Stimulated activated CD4-positive, alpha-beta T cell treated with anti-CD3 and anti-CD28 coated beads, Interleukin-4, amount 100 ng/mL, for 48 hours (primary cell): ENCODE measurements at regions not wholly inside any gene's neighbourhood (a gene's known extent, or its start where the extent isn't known, plus 50 kb on each side); places are given as distances from the start of the nearest gene placed in this dataset.
"Not testable (repeated sequence)": the region's sequence is repeated elsewhere in the genome, so short reads cannot be mapped to it uniquely, and the experiment has no call there.

Experiments used
- DNase-seq, 2 donors: peaks; one replicate each; pipeline ENCODE4 v3.0.0-alpha.2; 2020; ENCODE audit warnings: low read depth in 2 of 2

DNA sequence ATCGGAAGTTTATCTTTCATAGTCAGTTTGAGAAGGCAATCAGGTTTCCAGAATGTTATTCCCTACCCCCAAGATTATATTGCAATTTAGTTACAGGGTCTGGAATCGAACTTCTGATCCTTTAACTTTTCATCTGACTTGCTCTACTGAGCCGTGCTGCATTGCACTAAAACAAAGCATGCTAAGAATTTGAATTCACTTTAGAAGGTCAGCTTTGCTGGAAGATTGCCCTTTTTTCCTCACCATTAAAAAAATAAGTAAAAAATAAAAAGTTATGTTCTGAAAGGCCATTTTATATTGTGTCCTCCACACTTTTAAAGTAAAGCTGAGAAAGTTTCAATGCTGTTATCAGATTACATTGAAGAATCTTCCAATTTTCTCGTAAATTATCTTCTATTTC lies 388.8 kb upstream of the PHF14 start:
- DNase-seq, result no peak

DNA sequence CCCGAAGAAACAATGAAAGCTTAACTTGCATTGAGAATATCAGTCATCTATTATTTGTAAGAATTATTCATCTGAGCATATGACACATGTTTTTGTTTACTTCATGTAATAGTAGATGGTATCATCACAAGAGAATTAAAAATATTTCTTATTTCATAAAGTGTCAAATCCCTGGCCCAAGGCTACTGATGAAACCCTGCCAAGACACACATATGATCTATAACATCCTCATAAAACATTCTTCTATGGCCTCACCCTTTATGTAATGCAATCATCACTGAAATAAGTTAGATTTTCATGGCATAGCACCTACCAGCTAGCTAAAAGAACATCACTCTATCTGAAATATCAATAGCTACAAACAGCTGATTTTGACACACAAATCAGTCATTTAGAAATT lies 385.6 kb upstream of the PHF14 start:
- no peak for DNase-seq

DNA sequence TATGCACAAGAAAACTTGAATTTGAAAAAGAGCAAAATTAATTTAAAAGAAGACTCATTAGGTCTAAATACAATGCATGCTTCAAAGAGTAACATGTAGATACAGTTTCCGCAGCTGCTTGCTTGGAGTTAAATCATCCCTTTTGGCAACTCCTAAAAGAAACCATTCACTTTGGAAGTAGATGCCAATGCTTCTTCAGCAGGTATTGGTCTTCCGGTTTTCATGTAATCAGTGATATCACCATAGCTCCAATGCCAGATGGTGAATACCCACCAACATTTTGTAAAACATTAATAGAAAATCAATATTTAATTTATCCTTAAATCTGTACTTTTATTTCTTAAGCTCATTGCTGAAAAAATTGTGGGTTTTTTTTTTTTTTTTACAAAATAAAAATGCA lies 381.1 kb upstream of the PHF14 start:
- no peak for DNase-seq

DNA sequence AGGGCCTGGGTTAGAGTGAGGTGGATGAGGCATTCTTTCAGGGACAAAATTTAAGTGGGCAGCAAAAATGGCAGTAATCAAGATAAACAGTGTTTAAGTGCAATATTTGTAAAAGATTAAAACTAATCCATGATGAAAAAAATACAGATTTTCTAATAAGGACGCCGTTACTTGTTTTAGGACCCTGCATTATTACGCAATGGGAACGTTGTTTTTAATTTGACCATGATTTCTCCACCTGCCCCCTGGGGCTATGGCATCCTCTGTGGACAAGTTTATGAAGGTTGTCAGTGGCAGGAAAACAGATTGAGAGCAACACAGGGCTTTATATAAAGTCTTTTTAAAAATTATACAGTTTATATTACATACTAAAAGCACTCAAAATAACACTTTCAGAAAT lies 380.6 kb upstream of the PHF14 start:
- no peak for DNase-seq

DNA sequence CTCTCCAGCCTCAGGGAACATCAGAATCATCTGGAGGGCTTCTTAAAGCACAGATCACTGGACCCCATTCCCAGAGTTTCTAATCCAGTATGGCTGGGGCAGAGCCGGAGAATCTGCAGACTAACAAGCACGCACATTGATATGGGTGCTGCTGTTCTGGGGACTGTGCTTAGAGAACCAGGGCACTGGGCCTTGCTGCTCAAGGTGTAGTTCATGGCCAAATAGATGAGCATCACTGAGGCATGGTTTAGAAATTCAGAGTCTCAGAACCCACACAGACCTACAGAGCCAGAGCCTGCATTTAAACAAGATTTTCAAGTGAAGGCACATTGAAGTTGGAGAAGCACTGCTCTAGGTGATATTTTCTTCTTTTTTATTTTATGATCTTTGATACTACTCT lies 376.8 kb upstream of the PHF14 start:
- no peak for DNase-seq

DNA sequence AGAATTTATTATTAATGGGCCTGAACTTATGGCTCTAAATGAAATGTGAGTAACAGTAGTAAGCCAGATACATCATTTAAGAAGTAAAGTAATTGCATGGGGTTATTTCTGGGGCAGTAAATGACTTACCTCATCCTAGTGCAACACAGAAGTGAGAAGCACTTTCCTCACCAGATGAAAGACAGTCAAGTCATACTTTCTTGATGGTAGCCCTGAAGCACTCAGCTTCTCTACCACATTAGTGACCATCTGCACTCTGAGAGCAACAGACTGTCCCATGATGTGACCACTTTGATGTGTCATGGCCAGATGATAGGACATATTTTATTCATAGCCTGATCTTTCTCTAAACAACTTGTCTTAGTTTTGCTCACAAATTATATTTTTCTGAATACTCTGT lies 369.5 kb upstream of the PHF14 start:
- no peak for DNase-seq

DNA sequence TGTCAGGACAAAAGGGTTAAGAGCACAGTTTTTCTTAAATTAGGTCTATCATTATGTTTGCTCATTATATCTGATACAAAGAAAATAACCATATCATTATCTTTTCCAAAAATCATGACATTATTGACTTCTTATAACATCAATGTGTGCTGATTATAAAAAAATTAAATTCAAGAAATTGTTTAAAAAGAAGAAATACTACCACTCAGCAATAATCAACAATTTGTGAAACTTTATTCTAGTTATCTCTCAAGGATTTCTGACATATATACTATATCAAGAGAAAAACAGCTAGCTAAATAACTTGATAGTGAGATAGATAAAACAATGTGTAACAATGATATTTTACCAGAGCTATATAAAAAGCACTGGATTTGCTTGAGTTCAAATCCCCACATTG lies 360.7 kb upstream of the PHF14 start:
- DNase-seq, result no peak

DNA sequence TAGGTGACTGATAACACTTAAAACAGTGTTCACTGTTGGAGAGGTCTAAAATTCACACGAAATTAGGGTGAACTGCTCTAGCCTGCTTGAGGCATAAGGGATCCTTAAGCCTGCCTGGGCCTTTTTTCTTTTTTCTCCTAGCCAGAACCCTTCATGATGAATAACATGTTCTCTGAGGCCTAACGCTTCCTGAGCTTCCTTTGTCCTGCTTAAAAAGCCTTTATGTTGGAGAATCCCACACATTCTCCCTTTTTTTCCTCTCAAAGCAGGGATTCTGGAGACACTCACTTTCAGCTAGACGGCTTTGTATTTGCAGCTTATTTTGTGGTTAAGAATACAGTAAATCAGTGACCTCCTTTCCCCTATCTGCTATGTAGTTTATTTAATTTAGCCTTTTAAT lies 354.7 kb upstream of the PHF14 start:
- DNase-seq, result no peak

DNA sequence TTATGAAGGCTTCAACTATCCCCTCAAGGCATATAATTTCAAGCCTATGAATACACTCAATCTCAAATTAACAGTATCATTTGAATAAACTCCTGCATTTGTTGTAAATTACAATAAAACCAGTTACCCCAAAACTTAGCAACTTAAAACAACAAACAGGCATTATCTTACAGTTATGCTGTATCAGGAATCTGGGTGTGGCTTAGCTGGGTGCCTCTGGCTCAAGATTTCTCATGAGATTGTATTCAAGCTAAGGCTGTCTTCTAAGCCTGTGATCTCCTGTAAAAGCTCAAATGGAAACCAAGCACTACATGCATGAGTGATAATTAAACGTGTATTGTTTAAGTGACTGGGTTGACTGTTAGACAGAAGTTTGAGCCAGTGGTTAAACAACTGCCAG lies 341.0 kb upstream of the PHF14 start:
- DNase-seq, result no peak

DNA sequence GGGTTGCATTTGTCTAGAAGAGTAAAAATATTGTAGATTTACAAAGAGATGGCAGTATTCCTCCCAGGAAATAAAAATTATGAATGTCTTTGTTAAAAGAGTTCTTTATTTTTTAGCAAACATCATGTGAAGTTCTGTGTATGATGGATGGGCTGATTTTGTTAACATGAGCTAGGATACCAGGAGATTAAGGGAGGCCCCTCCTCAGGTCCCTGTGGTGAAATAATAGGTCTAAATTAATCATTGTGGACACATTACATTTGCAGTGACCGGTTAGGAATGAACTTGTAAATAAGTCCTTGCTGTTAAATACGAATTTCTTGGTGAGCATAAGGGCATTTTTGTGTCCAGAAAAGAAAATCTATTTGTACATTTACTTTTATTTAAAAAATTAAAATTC lies 339.4 kb upstream of the PHF14 start:
- DNase-seq, result no peak

DNA sequence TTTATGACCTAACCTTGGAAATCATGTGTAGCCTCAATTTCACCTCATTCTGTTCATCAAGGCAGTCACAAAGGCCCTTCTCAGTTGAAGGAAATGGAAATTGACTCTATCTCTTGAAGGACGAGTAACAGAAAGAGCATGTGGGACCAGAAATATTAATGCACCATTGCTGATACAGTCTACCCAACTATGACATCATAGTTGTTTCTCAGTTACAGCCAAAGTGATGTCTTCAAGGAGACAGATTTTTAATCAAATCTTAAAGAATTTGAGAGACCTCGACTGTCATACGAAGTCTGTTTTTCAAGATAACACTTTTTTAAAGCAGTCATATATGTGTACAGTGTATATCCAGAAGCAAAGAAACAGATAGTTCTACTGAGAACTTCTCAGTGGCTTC lies 335.7 kb upstream of the PHF14 start:
- DNase-seq, result no peak

DNA sequence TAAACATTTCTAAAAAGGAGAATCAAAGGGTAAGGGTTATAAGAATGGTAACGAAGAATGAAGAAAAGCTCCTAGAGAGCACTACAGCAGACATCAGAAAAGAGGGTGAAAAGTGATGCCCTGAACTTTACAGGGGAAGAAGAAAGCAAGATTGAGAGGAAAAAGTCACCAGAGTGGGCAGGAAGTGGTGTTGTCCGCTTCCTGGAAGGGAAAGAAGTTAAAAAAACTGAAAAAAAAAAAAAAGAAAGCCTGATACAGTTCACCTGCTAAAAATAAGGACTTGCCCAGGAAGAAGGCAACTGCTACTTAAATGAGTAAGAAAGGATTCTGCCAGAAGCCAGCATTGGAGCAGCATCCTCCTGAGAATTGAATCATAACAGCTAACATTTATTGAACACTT lies 330.1 kb upstream of the PHF14 start:
- DNase-seq, result no peak

DNA sequence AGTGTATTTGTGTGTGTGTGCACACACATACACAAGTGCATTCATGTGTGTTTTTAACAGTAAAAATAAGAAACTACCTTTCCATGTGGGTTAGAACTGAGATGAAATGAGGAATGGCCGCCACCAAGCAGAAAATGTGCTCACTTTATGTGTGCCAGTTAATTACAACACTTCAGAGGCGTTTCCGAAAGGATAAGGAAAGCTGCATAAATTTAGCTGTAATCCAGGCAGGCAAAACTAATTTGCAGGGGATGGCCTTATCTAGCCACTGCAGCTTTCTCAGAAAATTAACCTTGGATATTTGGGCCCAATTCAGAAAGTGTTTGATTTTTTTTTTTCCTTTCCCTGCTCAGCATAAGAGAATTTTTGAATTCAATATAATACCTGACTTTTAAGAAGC lies 328.8 kb upstream of the PHF14 start:
- no peak for DNase-seq

DNA sequence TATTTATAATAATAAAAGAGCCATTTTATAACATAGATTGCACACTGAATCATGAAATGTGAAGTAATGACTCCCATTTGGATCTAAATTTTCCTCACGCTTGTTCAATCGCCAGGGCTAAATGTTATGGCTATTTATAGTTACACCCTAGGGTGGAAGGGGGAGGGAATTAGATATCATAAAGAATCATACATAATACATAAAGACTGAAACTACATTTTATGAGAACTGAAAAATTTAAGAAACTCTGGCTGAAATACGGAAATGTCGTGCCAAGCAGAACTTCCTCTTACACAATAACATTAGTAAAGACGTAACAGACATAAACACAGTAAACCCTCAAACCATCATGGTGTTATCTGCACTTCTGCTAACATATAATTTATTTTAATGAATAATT lies 327.5 kb upstream of the PHF14 start:
- DNase-seq, result no peak

DNA sequence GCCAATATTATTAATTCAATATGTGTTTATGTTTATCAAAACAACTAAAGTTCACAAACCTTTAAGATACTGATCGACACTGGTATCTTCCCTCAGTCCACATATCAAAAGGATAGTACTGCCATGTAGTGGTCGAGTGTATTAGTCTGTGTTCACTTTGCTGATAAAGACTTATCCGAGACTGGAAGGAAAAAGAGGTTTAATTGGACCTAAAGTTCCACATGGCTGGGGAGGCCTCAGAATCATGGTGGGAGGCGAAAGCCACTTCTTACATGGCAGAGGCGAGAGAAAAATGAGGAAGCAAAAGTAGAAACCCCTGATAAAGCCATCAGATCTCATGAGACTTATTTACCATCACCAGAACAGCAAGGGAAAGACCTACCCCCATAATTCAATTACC lies 325.4 kb upstream of the PHF14 start:
- DNase-seq, result no peak

DNA sequence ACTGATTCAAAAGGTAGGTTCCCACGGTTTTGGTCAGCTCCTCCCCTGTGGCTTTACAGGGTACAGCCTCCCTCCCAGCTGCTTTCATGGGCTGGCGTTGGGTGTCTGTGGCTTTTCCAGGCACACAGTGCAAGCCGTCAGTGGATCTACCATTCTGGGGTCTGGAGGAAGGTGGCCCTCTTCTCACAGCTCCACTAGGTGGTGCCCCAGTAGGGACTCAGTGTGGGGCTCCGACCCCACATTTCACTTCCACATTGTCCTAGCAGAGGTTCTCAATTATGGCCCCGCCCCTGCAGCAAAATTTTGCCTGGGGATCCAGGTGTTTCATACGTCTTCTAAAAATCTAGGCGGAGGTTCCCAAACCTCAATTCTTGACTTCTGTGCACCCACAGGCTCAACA lies 324.6 kb upstream of the PHF14 start:
- DNase-seq, result not testable (repeated sequence)

DNA sequence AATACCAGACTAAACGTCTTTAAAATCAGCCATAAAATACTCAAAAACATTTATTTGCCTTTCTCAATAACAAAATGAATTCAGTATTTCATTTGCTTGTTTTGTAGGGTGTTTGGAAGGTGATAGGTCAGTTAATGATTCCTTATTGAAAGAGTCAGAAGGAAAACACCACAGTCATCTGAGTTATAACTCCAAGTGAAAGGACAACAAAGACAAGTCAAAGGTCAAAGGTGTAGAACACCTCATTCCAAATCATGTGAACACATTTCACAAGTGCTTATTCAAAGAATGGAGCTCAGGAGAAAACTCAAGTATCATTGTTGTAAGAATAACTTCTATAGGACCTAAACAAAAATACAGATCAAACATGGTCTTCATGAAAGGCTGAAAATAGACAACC lies 318.6 kb upstream of the PHF14 start:
- no peak for DNase-seq

DNA sequence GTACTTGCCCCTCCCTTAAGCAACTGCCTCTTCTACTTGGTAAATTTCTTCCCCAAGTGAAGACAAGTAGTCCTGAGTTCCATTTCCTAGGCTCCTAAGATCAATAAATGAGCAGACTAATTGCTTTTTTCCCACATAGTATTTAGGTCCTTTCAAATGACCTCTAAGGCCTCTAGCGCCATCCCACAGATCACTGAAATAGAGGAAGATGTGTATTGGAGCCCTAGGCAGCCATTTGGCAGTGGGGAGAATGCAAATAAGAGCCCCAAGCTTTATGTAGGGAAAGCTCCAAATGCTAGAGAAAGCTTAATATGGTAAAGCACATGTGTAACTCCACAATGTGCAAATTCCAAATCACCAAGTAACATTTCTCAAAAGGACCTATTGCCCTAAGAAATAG lies 316.5 kb upstream of the PHF14 start:
- DNase-seq, result no peak

DNA sequence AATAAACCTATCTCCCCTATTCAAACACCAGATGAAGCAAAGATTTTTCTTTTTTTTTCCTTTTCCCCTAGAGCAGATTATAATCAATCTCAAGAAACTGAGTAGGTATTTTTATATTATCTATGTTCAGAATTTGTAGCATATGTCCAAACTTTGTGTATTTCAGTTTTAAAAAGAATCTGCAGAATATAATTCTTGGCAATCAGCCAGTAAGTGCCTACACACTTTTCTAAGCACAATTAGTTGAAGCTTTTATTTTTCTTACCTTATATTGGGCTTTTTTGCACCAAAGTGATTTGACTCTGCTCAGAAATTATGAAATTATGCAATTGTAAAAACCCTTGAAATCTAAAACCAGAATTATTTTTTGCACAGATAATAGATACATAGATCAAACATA lies 315.8 kb upstream of the PHF14 start:
- no peak for DNase-seq

DNA sequence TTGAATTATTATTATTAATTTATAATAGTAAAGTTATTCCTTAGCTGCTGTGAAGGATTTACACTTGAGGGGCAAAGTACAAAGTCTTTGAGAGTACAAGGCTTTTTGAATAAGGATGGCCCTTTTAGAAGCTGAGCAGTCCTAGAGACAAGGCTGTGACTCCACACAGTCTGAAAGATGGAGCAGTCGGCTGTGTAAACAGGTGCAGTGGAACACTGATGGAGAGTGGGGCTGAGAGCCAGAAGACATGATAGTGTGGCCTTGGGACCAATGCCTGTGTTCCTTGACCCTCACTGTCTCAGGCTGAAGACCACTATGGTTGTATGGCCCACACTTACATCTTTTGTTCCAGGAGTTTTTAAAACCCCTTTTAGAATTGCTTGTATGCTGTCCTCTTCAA lies 311.2 kb upstream of the PHF14 start:
- DNase-seq, result no peak

DNA sequence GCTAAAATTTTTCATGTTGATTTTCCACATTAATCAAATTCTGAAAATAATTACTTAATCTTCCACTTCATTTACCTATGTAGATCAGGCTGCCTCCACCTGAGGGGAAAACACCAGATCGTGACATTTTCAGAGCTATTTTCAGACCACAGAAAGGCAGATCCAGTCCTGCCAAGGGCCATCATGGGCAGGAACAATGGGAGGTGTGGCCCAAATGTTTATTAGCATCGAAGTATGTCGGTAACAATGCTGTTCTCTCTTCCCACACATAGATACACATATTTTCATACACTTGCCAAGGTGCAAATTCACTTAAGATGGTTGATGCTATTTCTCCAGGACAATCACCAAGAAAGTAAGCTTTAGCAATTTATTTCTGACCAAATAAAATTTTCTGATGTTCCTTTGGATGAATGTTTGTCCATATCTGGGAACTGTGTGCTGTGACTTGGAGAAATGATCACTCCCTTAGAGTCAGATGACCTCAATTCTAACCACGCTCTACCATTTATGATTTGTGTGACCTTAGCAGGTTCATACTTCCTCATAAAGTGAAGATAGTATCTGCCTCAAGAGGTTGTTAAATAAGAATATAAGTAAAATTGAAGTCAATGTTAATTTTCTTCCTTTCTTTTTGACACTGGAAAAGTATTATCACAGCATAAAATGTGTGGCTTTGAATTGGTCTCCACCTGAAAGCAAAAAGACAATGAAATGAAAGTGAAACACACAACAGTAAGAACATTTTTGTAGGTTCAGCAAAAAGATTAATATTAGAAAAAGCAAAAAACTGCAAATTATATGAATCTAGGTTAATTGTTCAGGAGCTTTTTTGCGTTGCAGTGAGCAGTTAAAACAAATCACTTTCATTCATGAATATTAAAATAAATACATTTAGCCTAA lies 310.4 kb upstream of the PHF14 start:
- DNase-seq, result no peak

DNA sequence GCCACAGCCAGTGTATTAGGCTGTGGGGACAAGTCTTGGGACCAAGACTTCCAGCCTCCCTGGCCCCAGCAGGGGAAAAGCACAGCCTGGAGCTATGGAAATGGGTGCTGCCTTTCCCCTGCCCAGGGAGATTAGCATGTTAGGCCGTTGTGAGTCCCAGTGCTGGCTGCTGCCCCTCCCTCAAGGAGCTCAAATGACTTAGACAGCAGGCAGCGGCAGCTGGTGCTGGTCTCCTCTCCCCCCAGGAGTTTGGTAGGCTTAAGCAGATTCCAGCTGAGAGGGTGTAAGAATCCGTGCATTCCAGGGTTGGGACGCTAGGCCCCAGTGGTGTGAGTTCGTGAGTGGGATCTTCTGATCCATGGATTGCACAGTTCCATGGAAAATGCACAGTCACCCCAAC lies 301.5 kb upstream of the PHF14 start:
- no peak for DNase-seq

DNA sequence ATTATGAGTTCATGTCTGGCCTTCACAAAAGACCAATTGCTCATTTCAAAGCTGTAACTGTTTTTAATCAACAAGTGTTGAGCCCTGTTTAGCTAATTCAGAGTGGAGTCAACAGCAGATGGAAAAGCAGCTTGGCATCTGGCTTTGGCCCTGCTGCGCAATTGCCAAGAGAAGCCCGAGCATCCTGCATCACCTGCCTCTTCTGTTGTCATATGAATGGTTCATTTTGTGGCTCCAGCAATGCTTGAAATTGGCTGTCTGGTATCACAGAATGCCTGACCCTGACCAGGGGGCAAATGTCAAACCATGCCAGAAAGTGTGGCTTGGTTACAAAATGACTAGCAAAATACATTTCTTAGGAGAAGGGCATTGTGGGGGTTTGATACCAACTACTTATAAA lies 296.5 kb upstream of the PHF14 start:
- no peak for DNase-seq

DNA sequence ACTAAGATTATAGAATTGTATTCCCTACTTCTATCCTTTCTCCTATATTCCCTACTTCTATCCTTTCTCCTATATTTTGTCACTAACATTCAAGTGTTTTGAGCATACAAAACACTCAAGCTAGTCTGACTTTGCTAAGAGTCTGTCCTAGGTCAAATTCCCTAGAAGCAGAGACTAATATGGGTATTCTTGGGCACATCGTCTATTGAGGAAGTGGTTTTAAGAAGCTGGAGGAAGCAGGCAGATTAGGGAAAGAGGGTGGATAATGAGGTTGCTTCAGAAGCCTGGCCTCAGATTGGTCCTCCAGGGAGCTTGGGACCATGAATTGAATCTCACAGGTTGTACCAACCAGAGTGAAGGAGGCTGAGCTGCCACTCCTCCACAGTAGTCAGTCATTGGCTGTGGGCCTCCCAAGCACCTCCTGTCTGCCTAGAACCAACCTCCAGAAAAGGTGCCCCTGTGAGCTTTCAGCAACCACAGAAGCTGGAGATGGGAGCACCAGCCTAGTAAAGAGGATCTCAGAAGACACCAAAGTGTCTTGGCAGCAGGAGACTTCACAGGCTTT lies 295.9 kb upstream of the PHF14 start:
- no peak for DNase-seq
